DND-41 (cell line): ENCODE measurements at regions not wholly inside any gene's neighbourhood (a gene's known extent, or its start where the extent isn't known, plus 50 kb on each side); places are given as distances from the start of the nearest gene placed in this dataset.

Source experiments
- ATAC-seq: fragments of 200-7000 bp; cut with Tn5 transposase; 3 replicates; pipeline ENCODE4 v1.9.1; 2021; ENCODE audit warnings: low read depth; ENCODE audit not compliant: insufficient read depth
- DNase-seq: peaks from one replicate; pipeline ENCODE4 v3.0.0-alpha.2; 2020
- H2AFZ ChIP-seq: 2 replicates; pipeline ENCODE4 v1.6.0; 2012; ENCODE audit warnings: low read depth, low read length
- H3K27ac ChIP-seq: 2 replicates; pipeline ENCODE4 v1.5.1; 2012; ENCODE audit warnings: low read length, inconsistent platforms
- H3K27me3 ChIP-seq: fragments of 200-600 bp; sonication (generic); 2 replicates; pipeline ENCODE4 v1.6.0; 2012; ENCODE audit warnings: low read length, mild to moderate bottlenecking, inconsistent platforms; ENCODE audit not compliant: insufficient read depth, poor library complexity
- H3K36me3 ChIP-seq: 2 replicates; pipeline ENCODE4 v1.5.1; 2012; ENCODE audit warnings: low read length, inconsistent platforms; ENCODE audit not compliant: insufficient read depth
- H3K4me1 ChIP-seq: 2 replicates; pipeline ENCODE4 v1.5.1; 2012; ENCODE audit warnings: mild to moderate bottlenecking, low read length; ENCODE audit not compliant: insufficient read depth
- H3K4me2 ChIP-seq: 2 replicates; pipeline ENCODE4 v1.6.0; 2012; ENCODE audit warnings: mild to moderate bottlenecking, moderate library complexity, low read length, inconsistent platforms; ENCODE audit not compliant: insufficient read depth
- H3K4me3 ChIP-seq, 2 experiments: fragments of 200-600 bp in 1 of 2; shearing (Covaris generic) in 1 of 2; 2 replicates each; pipeline ENCODE4 v1.5.1; 2012 to 2016; ENCODE audit warnings: inconsistent platforms in 2 of 2, low read length in 2 of 2, mild to moderate bottlenecking in 2 of 2, low read depth in 1 of 2, moderate library complexity in 1 of 2
- H3K79me2 ChIP-seq: 2 replicates; pipeline ENCODE4 v1.6.0; 2012; ENCODE audit warnings: low read length, inconsistent platforms; ENCODE audit not compliant: insufficient read depth
- H3K9ac ChIP-seq: 2 replicates; pipeline ENCODE4 v1.6.0; 2012; ENCODE audit warnings: low read depth, mild to moderate bottlenecking, inconsistent platforms, low read length, moderate library complexity
- H3K9me3 ChIP-seq: 2 replicates; pipeline ENCODE4 v1.5.1; 2012; ENCODE audit warnings: low read length, moderate library complexity, mild to moderate bottlenecking, inconsistent platforms; ENCODE audit not compliant: insufficient read depth, severe bottlenecking
- H4K20me1 ChIP-seq: 2 replicates; pipeline ENCODE4 v1.6.0; 2012; ENCODE audit warnings: low read length; ENCODE audit not compliant: insufficient read depth
- EZH2 ChIP-seq: IDR thresholded peaks from 3 replicates; pipeline ENCODE4 v1.6.1; 2012; ENCODE audit warnings: borderline replicate concordance, low read depth, mild to moderate bottlenecking, moderate library complexity, low read length, inconsistent platforms; ENCODE audit not compliant: severe bottlenecking
- TF ChIP-seq, protein P1 (sequence below): IDR thresholded peaks from 2 replicates; pipeline ENCODE4 v1.5.1; 2012; ENCODE audit warnings: borderline replicate concordance, low read length, moderate library complexity, mild to moderate bottlenecking; ENCODE audit not compliant: poor library complexity, severe bottlenecking; ENCODE audit errors: extremely low read depth

DNA sequence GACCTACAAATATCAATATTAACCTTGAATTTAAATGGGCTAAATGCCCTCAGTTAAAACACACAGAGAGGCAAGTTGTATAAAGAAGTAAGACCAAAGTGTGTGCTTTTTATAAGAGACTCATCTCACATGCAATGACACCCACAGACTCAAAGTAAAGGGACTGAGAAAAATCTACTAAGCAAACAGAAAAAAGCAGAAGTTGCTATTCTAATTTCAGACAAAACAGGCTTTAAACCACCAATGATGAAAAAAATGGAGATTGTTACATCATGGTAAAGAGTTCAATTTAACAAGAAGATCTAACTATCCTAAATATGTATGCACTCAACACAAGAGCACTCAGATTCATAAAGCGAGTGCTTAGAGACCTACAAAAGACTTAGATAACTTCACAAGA is 741.9 kb upstream of the MARCKS start:
- no peak for TF ChIP-seq EZH2
- TF ChIP-seq, protein P1, sequence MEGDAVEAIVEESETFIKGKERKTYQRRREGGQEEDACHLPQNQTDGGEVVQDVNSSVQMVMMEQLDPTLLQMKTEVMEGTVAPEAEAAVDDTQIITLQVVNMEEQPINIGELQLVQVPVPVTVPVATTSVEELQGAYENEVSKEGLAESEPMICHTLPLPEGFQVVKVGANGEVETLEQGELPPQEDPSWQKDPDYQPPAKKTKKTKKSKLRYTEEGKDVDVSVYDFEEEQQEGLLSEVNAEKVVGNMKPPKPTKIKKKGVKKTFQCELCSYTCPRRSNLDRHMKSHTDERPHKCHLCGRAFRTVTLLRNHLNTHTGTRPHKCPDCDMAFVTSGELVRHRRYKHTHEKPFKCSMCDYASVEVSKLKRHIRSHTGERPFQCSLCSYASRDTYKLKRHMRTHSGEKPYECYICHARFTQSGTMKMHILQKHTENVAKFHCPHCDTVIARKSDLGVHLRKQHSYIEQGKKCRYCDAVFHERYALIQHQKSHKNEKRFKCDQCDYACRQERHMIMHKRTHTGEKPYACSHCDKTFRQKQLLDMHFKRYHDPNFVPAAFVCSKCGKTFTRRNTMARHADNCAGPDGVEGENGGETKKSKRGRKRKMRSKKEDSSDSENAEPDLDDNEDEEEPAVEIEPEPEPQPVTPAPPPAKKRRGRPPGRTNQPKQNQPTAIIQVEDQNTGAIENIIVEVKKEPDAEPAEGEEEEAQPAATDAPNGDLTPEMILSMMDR, result no peak
- no peak for DNase-seq
- H3K27ac ChIP-seq, result no peak overlapping the region

GRCh38 chr6:113120224-113120581 is 736.9 kb upstream of the MARCKS start:
- DNase-seq (no peak), ATAC-seq (no peak)
- Histone ChIP-seq H3K27me3 (no peaks in the 10 kb centered on the region), H3K27ac (no peak overlapping the region), H3K4me3 (no peak overlapping the region), H3K9ac (no peak overlapping the region), H3K79me2 (no peaks in the 10 kb centered on the region), H3K9me3 (no peaks in the 10 kb centered on the region), H3K4me2 (no peak overlapping the region), H2AFZ (no peak overlapping the region), H3K36me3 (no peaks in the 10 kb centered on the region), H4K20me1 (no peaks in the 10 kb centered on the region), H3K4me1 (no peaks in the 10 kb centered on the region)
- TF ChIP-seq, protein P1, result no peak
- TF ChIP-seq EZH2, result no peak

More for the DNA sequence above, 741.9 kb upstream of the MARCKS start:
- Histone ChIP-seq H2AFZ (no peak overlapping the region), H3K79me2 (no peaks in the 10 kb centered on the region), H3K4me3 (no peak overlapping the region), H3K9ac (no peak overlapping the region), H3K36me3 (no peaks in the 10 kb centered on the region), H3K4me2 (no peak overlapping the region), H4K20me1 (no peaks in the 10 kb centered on the region), H3K9me3 (no peaks in the 10 kb centered on the region), H3K4me1 (no peaks in the 10 kb centered on the region), H3K27me3 (no peaks in the 10 kb centered on the region)
- ATAC-seq, result no peak

DNA sequence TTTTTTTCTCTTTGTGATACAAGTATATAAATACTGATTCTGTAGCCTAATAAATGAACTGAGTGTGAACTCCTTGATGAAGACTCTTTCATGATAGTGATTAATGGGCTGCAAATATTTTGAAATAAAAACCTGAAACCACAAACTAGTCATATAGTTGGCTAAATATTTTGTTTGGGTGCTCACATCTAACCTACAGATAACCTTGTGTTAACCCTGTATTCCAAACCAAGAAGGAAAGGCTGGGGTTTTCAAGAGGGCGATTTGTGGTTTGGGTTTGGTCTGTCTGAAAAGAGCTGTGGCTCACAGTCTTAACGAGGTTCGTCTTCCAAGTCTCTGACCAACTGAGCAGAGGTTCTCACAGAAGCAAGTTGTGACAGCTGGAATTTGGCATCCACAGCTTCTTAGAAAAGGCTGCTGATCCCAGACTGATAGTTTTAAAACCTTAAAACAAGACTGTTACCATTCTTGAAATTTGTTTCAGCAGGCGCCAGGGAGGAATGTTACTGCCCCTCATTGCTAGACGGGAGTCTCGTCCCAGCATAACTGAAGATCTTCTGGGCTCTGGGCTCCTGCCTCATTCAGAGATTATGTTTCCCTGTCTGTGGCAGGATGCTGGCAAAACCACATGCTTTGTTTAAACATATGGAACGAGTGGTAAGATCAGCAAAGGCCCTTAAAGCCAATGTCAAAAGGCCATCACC is 736.4 kb upstream of the MARCKS start:
- Histone ChIP-seq H3K27ac (no peak overlapping the region), H3K79me2 (no peaks in the 10 kb centered on the region), H3K4me2 (no peak overlapping the region), H4K20me1 (no peaks in the 10 kb centered on the region), H3K36me3 (no peaks in the 10 kb centered on the region), H2AFZ (no peak overlapping the region), H3K4me1 (no peaks in the 10 kb centered on the region), H3K27me3 (no peaks in the 10 kb centered on the region), H3K9me3 (no peaks in the 10 kb centered on the region), H3K9ac (no peak overlapping the region), H3K4me3 (no peak overlapping the region)
- ATAC-seq, result no peak
- TF ChIP-seq EZH2, result no peak
- TF ChIP-seq, protein P1, result no peak
- DNase-seq, result no peak

- DNase-seq (no peak), ATAC-seq (no peak)
- no peaks in the 10 kb centered on the region for H3K36me3 ChIP-seq
- no peak overlapping the region for H3K4me2 ChIP-seq
- H3K9ac ChIP-seq, result no peak overlapping the region
- no peak overlapping the region for H2AFZ ChIP-seq
- no peaks in the 10 kb centered on the region for H3K27me3 ChIP-seq
- no peaks in the 10 kb centered on the region for H4K20me1 ChIP-seq
- no peaks in the 10 kb centered on the region for H3K79me2 ChIP-seq
- H3K9me3 ChIP-seq, result no peaks in the 10 kb centered on the region
- H3K4me3 ChIP-seq, result no peak overlapping the region
- H3K4me1 ChIP-seq, result no peaks in the 10 kb centered on the region
- H3K27ac ChIP-seq, result no peak overlapping the region
- TF ChIP-seq EZH2, result no peak
- TF ChIP-seq, protein P1, result no peak
Measured at GRCh38 chr6:113121571-113121970, 735.6 kb upstream of the MARCKS start.
